Stimulated activated CD8-positive, alpha-beta memory T cell treated with anti-CD3 and anti-CD28 coated beads, Interleukin-7, amount 100 ng/mL, for 1 hour (primary cell): ENCODE measurements at regions not wholly inside any gene's neighbourhood (a gene's known extent, or its start where the extent isn't known, plus 50 kb on each side); places are given as distances from the start of the nearest gene placed in this dataset.

Source experiments
- DNase-seq, 2 donors: peaks; one replicate each; pipeline ENCODE4 v3.0.0-alpha.2; 2020; ENCODE audit warnings: low read depth in 2 of 2

- DNase-seq = no peak
Observed at GRCh38 chr6:140908505-140908904, 1224.2 kb upstream of the GJE1 start.

- DNase-seq = no peak
Observed at GRCh38 chr6:140907235-140907634, 1225.5 kb upstream of the GJE1 start.

GRCh38 chr6:140905724-140906123 is 1227.0 kb upstream of the GJE1 start:
- DNase-seq = no peak

GRCh38 chr6:140905050-140905449 is 1227.7 kb upstream of the GJE1 start:
- DNase-seq = no peak

- no peak for DNase-seq
Observed at GRCh38 chr6:140897804-140898573, 1234.7 kb upstream of the GJE1 start.

GRCh38 chr6:140897349-140897748 is 1235.4 kb upstream of the GJE1 start:
- no peak for DNase-seq

GRCh38 chr6:140893432-140893831 is 1239.3 kb upstream of the GJE1 start:
- DNase-seq = no peak

GRCh38 chr6:140879946-140880345 is 1252.8 kb upstream of the GJE1 start:
- no peak for DNase-seq

GRCh38 chr6:140874066-140874465 is 1258.7 kb upstream of the GJE1 start:
- no peak for DNase-seq

GRCh38 chr6:140872885-140873284 is 1259.8 kb upstream of the GJE1 start:
- DNase-seq = no peak

GRCh38 chr6:140871911-140872310 is 1260.8 kb upstream of the GJE1 start:
- DNase-seq = no peak

GRCh38 chr6:140867336-140867735 is 1265.4 kb upstream of the GJE1 start:
- no peak for DNase-seq

GRCh38 chr6:140858381-140858971 is 1274.2 kb upstream of the GJE1 start:
- DNase-seq = no peak

GRCh38 chr6:140857739-140858380 is 1274.9 kb upstream of the GJE1 start:
- no peak for DNase-seq

GRCh38 chr6:140855520-140855919 is 1277.2 kb upstream of the GJE1 start:
- DNase-seq = no peak

GRCh38 chr6:140854318-140854717 is 1278.4 kb upstream of the GJE1 start:
- DNase-seq = no peak

- no peak for DNase-seq
Observed at GRCh38 chr6:140850438-140850837, 1282.3 kb upstream of the GJE1 start.

- no peak for DNase-seq
Observed at GRCh38 chr6:140849456-140849855, 1283.3 kb upstream of the GJE1 start.

GRCh38 chr6:140847262-140847645 is 1285.5 kb upstream of the GJE1 start:
- no peak for DNase-seq

GRCh38 chr6:140846503-140847261 is 1286.0 kb upstream of the GJE1 start:
- DNase-seq = no peak

- DNase-seq = no peak
Observed at GRCh38 chr6:140845701-140846100, 1287.0 kb upstream of the GJE1 start.

GRCh38 chr6:140844167-140844566 is 1288.6 kb upstream of the GJE1 start:
- DNase-seq = no peak
